HG02571 (cell line): ENCODE measurements at regions not wholly inside any gene's neighbourhood (a gene's known extent, or its start where the extent isn't known, plus 50 kb on each side); places are given as distances from the start of the nearest gene placed in this dataset.

ENCODE experiments used
- ATAC-seq: cut with Tn5 transposase; IDR thresholded peaks from one replicate; pipeline ENCODE4 v1.9.1; 2021; ENCODE audit warnings: mild to moderate bottlenecking, moderate library complexity; ENCODE audit not compliant: unreplicated experiment

- no peak for ATAC-seq
These were observed 115.7 kb upstream of the PJA1 start for GRCh38 chrX:69280933-69281332.

GRCh38 chrX:69279234-69279633 is 114.0 kb upstream of the PJA1 start:
- ATAC-seq, result no peak

GRCh38 chrX:69278031-69278687 is 112.9 kb upstream of the PJA1 start:
- no peak for ATAC-seq

- ATAC-seq, result no peak
These were observed 112.2 kb upstream of the PJA1 start for GRCh38 chrX:69277369-69277990.

GRCh38 chrX:69268611-69269010 is 103.4 kb upstream of the PJA1 start:
- ATAC-seq, result no peak

- ATAC-seq, result no peak
These were observed 98.9 kb upstream of the PJA1 start for GRCh38 chrX:69264158-69264581.

- ATAC-seq, result no peak
These were observed 98.1 kb upstream of the PJA1 start for GRCh38 chrX:69263251-69263820.

GRCh38 chrX:69262036-69262936 is 97.0 kb upstream of the PJA1 start:
- no peak for ATAC-seq

- no peak for ATAC-seq
These were observed 94.9 kb upstream of the PJA1 start for GRCh38 chrX:69260169-69260568.

GRCh38 chrX:69258893-69259292 is 93.6 kb upstream of the PJA1 start:
- no peak for ATAC-seq

- no peak for ATAC-seq
These were observed 92.4 kb upstream of the PJA1 start for GRCh38 chrX:69257499-69258127.

GRCh38 chrX:69256291-69256565 is 91.0 kb upstream of the PJA1 start:
- ATAC-seq, result no peak

GRCh38 chrX:69255441-69256290 is 90.4 kb upstream of the PJA1 start:
- no peak for ATAC-seq

- ATAC-seq, result no peak
These were observed 88.6 kb upstream of the PJA1 start for GRCh38 chrX:69253821-69254220.

- no peak for ATAC-seq
These were observed 78.0 kb upstream of the PJA1 start for GRCh38 chrX:69243276-69243675.

- no peak for ATAC-seq
These were observed 73.6 kb upstream of the PJA1 start for GRCh38 chrX:69238887-69239231.

GRCh38 chrX:69238114-69238886 is 73.0 kb upstream of the PJA1 start:
- ATAC-seq, result no peak

- ATAC-seq, result no peak
These were observed 72.0 kb upstream of the PJA1 start for GRCh38 chrX:69237236-69237635.

GRCh38 chrX:69236641-69237040 is 71.4 kb upstream of the PJA1 start:
- no peak for ATAC-seq

GRCh38 chrX:69234624-69235023 is 69.4 kb upstream of the PJA1 start:
- ATAC-seq, result no peak
